ENCODE measurements at regions not wholly inside any gene's neighbourhood (a gene's known extent, or its start where the extent isn't known, plus 50 kb on each side); places are given as distances from the start of the nearest gene placed in this dataset.

- DNase-seq: no peak
These were observed 112.4 kb upstream of the SPACA1 start for GRCh38 chr6:87935196-87935595.

- DNase-seq: no peak
These were observed 115.3 kb upstream of the SPACA1 start for GRCh38 chr6:87932361-87932760.

DNA sequence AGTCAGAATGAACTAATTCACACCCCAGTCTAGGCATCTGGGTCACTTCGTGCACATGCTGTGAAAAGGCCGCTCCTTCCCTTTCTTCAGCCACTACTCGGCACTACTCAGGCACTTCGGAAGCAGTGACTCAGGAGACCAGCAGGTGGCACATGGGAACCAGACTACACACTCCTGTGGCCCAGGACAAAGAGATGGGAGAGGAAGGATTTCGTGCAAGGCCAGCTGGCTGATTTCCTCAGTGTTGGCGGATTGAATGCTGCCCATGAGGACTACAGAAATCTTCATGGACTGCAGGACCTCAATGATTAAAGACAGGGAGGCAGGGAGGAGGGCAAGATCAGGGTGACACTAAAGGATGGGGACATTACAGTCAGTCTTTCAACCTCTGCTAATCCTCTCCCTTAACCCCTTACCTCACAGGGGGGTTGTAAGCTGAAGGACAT lies 117.8 kb upstream of the SPACA1 start:
- DNase-seq: peak; percentile 68

- DNase-seq: no peak
These were observed 121.0 kb upstream of the SPACA1 start for GRCh38 chr6:87926687-87927086.

GRCh38 chr6:87926072-87926471 lies 121.6 kb upstream of the SPACA1 start:
- no peak for DNase-seq

GRCh38 chr6:87925373-87926060 lies 122.1 kb upstream of the SPACA1 start:
- no peak for DNase-seq

GRCh38 chr6:87923389-87924050 lies 124.1 kb upstream of the SPACA1 start:
- DNase-seq: no peak

DNA sequence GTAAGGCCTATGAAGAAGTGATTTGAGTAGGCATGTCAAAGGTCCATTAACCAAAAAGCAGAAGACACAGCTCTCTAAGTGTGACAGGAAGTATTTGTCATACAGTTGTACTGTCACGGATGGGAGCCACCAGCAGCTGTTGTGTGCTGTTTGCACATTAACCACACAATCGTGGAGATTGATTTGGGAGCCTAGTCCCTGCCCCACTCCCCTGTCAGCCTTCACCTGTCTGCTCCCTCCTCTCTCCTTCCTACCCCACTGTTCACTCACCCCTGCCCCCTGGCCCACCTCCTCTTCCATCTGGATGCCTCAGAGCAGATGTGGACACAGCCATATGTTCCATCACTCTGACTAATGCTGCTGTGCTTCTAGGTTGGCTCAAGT lies 124.7 kb upstream of the SPACA1 start:
- DNase-seq: no peak

GRCh38 chr6:87922196-87922946 lies 125.3 kb upstream of the SPACA1 start:
- DNase-seq: peak; percentile 5

DNA sequence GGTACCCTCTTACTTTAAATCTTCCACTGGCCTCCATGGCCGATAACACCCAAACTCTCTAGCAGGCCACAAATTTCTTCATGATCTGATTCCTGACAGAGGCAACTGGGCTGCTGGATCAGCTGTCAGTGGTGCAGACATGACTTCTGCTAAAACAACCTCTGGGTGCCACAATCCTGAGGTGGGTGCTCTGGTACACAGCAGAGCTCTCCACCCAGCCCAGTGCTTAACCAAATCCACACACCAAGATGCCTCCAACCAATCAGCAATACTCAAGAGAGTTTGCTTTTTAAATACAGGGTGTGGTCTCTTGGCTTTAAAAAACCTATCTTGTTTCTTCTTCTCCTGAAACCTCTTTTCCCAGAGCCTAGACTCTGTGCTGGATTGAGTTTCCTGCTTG lies 126.6 kb upstream of the SPACA1 start:
- no peak for DNase-seq

DNA sequence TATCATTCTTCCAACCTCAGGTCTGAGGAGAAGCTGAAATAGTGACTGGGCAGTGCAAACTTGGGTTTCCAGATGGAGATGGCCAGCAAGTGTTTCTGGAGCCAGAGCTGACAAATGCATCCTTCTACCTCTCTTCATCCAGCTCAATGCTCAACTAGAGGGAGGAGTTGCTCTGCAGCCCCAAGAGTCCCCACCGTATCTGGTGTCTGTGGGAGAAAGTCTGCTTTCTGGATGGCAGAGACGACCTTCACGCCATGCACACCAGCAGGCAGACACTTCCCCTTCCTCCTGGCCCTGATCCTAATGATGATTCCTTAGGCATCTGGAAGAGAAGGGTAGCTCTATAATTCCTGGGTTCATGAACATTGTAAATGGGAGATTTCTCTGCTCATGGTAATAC lies 127.4 kb upstream of the SPACA1 start:
- DNase-seq: no peak

GRCh38 chr6:87919416-87919815 lies 128.2 kb upstream of the SPACA1 start:
- no peak for DNase-seq

DNA sequence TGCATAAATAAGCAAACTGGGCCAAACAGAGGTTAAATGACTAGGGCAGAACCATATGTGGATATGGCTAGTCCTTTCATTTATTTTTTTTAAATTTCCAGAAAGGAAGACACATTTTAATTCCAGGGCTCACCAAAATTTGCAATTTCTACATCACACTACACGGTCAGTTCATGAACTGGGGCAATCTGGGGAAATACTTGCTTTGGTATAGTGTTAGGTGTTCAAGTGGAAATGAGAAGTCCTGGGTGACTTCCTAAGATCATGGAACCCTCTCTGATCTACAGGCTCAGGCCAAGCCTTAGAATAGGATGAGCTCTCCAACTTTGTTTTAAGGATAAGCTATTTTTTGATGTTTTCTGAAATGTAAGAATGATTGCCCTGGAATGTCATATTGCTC lies 128.6 kb upstream of the SPACA1 start:
- DNase-seq: no peak

GRCh38 chr6:87918461-87918941 lies 129.1 kb upstream of the SPACA1 start:
- DNase-seq: peak; percentile 59

- peak; percentile 9 for DNase-seq
These were observed 129.8 kb upstream of the SPACA1 start for GRCh38 chr6:87917886-87918285.

DNA sequence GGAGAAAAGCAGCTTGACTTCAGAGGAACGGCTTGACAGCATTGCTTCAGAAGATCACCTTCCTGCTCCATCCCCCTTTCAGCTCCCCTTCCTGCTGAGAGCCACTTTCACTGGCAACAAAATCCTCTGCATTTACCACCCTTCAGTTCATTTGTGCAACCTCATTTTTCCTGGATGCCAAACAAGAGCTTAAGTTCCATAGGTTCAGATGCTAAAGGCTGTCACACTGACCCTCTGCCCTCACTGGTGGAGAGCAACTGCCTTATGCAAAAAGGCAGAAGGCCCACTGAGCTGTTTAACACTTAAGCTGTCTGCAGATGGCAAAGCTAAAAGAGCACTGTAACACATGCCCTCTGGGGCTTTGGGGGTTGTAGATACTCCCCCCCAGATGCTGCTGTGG lies 131.2 kb upstream of the SPACA1 start:
- DNase-seq: no peak

DNA sequence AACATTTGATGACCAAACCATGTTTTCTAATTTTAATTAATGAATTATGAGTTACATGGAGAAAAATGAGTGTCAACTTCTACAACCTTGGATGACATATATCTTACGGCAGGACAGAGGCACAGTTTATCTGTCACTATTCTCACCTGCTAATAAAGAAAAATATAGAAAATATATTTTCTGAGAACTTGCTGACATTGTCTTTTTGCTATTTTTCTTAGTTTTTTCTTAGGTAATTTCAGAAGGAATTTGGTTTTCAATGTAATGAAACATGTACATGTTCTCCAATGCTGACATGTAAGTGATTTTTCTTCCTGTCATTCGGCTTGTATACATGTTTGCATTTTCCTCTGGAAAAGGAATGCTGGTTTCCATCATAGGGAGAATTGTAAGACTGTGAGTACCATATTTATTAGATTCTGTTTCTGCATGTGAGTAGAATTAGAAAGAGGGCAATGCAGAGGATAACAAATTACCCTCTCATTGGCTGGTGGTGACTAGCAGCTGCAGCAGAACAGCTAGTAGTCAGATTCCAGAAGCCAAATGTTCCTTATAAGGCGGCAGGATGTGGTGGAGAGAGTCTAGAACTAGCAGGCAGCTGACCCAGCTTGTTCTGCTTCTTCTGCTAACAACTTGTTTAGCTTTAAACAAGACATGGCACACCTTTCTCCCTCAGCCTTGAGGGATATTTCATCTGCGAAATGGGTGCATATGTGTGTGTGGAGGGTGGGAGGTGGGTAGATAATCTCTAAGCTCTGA lies 132.8 kb upstream of the SPACA1 start:
- DNase-seq: no peak

- no peak for DNase-seq
These were observed 133.7 kb upstream of the SPACA1 start for GRCh38 chr6:87913974-87914373.

DNA sequence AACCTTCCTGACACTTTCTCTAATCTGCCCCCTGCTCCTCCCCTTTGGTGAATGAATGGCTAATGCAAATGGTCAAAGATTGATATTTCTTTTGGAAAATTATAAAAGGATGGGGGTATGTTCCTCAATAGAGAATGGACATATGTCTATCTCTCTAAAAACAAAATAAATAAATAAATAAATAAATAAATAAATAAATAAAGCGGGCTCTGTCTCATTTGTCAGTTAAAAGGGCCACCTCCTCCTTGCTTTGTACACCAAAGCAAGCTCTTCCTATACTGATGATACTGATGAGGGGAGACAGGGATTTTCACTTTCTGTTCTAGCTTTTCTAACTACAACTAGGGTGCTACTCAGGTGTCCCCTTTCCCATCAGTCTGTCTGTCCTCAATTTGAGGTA lies 135.5 kb upstream of the SPACA1 start:
- no peak for DNase-seq

DNA sequence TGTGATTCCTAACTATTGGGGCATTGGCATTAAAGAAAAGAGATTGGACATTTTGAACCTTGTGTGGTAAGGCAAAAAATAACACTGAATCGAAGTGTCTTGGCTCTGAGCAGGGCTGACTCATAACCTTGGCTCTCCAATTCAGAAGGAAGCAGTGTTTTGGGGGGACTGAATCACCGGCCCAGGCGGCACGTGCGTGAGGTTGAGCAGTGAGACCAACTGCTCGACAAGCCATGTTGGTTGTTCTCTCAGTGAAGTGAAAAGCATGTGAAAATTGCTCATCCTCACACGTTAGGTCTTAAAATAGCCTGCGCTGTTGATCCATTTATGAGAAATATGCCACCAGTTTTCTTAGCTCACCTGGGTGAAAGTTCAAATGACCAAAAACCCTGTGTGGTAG lies 137.8 kb upstream of the SPACA1 start:
- no peak for DNase-seq

GRCh38 chr6:87908978-87909811 lies 138.4 kb upstream of the SPACA1 start:
- DNase-seq: no peak

DNA sequence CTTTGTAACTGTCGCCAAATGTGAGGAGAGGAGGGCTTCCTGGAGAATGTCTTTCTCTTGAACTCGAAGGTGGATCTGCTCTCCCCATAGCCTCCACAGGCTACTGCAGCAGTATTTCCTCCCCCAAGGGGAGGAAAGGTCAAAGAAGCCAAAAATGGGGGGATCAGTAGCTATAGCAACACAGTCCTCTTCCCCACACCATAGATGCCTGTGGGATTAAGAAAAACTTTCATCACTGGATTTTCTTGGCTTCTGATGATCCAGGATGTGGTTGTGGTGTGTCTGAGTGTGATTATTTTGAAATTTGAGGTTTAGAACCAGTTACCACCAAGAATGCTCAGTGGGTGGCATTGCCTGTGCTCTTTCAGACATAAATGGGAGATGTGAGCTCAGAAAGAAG lies 140.1 kb upstream of the SPACA1 start:
- no peak for DNase-seq

Data from NCI-H1092 treated with DMSO at 0.1 percent for 48 hours (cell line).